ENCODE measurements at regions not wholly inside any gene's neighbourhood (a gene's known extent, or its start where the extent isn't known, plus 50 kb on each side); places are given as distances from the start of the nearest gene placed in this dataset.

DNA sequence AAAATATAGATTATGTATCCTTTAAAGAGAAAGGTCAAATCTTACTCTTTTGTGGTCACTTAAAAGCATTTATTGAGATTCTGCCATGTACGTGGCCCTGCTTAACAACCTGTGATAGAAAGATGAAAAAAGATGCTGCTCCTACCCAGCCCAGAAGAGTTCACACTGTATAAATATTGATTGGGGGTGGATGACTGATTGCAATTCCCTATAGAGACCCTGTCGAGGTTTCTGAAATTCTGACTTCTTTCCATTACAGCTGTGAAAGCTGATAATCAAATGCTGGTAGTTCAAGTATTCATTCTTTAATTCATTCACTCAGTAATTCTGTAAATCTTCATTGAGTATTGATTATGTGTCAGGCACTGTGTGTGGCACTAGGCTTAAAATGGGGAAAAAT is 114.1 kb upstream of the CHL1 start:
- Histone ChIP-seq H3K27me3 (no peaks in the 10 kb centered on the region), H3K9me3 (no peaks in the 10 kb centered on the region), H3K27ac (no peak overlapping the region), H3K4me3 (no peak overlapping the region), H3K4me1 (no peaks in the 10 kb centered on the region), H3K36me3 (no peaks in the 10 kb centered on the region)
- TF ChIP-seq, protein P1, sequence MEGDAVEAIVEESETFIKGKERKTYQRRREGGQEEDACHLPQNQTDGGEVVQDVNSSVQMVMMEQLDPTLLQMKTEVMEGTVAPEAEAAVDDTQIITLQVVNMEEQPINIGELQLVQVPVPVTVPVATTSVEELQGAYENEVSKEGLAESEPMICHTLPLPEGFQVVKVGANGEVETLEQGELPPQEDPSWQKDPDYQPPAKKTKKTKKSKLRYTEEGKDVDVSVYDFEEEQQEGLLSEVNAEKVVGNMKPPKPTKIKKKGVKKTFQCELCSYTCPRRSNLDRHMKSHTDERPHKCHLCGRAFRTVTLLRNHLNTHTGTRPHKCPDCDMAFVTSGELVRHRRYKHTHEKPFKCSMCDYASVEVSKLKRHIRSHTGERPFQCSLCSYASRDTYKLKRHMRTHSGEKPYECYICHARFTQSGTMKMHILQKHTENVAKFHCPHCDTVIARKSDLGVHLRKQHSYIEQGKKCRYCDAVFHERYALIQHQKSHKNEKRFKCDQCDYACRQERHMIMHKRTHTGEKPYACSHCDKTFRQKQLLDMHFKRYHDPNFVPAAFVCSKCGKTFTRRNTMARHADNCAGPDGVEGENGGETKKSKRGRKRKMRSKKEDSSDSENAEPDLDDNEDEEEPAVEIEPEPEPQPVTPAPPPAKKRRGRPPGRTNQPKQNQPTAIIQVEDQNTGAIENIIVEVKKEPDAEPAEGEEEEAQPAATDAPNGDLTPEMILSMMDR (IDR thresholded peaks at IDR 0.05): no peak
- TF ChIP-seq POLR2AphosphoS5 (IDR thresholded peaks at IDR 0.05) (no peak), POLR2A (IDR thresholded peaks at IDR 0.05) (no peak), EP300 (IDR thresholded peaks at IDR 0.05; ENCODE audit: low read depth) (no peak)
- 67 to 72% methylated on average over 2 of the region's 2 CpGs for WGBS, 2 donors (ENCODE audit: low coverage in 1 of 2)
- DNase-seq: no peak
- intact Hi-C loops (cut with DNase I; ENCODE audit: low total_unique reads): no loop called here
- in situ Hi-C loops (cut with MboI; ENCODE audit: low pct_ligation_motif_present in 1 of 4, low pct_unique_long_range_greater_than_20kb in 1 of 4, low sequenced_read_pairs in 3 of 4): no loop called here

- WGBS, 2 donors (ENCODE audit: low coverage in 1 of 2): 76 to 95% methylated on average over 2 of the region's 2 CpGs
- Histone ChIP-seq H3K9me3 (no peaks in the 10 kb centered on the region), H3K36me3 (no peaks in the 10 kb centered on the region), H3K27ac (no peak overlapping the region), H3K4me3 (no peak overlapping the region), H3K4me1 (no peaks in the 10 kb centered on the region), H3K27me3 (no peaks in the 10 kb centered on the region)
- DNase-seq: no peak
- TF ChIP-seq POLR2A (IDR thresholded peaks at IDR 0.05) (no peak), EP300 (IDR thresholded peaks at IDR 0.05; ENCODE audit: low read depth) (no peak), POLR2AphosphoS5 (IDR thresholded peaks at IDR 0.05) (no peak)
- TF ChIP-seq, protein P1 (IDR thresholded peaks at IDR 0.05): no peak
- intact Hi-C loops (cut with DNase I; ENCODE audit: low total_unique reads): no loop called here
- in situ Hi-C loops (cut with MboI; ENCODE audit: low pct_ligation_motif_present in 1 of 4, low pct_unique_long_range_greater_than_20kb in 1 of 4, low sequenced_read_pairs in 3 of 4): no loop called here
Observed at GRCh38 chr3:83096-83495, 113.5 kb upstream of the CHL1 start.

GRCh38 chr3:85180-85579 is 111.4 kb upstream of the CHL1 start:
- intact Hi-C loops (cut with DNase I; ENCODE audit: low total_unique reads) (no loop called here), in situ Hi-C loops (cut with MboI; ENCODE audit: low pct_ligation_motif_present in 1 of 4, low pct_unique_long_range_greater_than_20kb in 1 of 4, low sequenced_read_pairs in 3 of 4) (no loop called here)
- WGBS, 2 donors (ENCODE audit: low coverage in 1 of 2): 72 to 76% methylated on average over 2 of the region's 2 CpGs
- Histone ChIP-seq H3K27ac (no peak overlapping the region), H3K36me3 (no peaks in the 10 kb centered on the region), H3K4me3 (no peak overlapping the region), H3K4me1 (no peaks in the 10 kb centered on the region), H3K27me3 (no peaks in the 10 kb centered on the region), H3K9me3 (no peaks in the 10 kb centered on the region)
- DNase-seq: no peak
- TF ChIP-seq POLR2AphosphoS5 (IDR thresholded peaks at IDR 0.05) (no peak), EP300 (IDR thresholded peaks at IDR 0.05; ENCODE audit: low read depth) (no peak), POLR2A (IDR thresholded peaks at IDR 0.05) (no peak)
- TF ChIP-seq, protein P1 (IDR thresholded peaks at IDR 0.05): no peak

GRCh38 chr3:88267-88666 is 108.3 kb upstream of the CHL1 start:
- intact Hi-C loops (cut with DNase I; ENCODE audit: low total_unique reads): no loop called here
- in situ Hi-C loops (cut with MboI; ENCODE audit: low pct_ligation_motif_present in 1 of 4, low pct_unique_long_range_greater_than_20kb in 1 of 4, low sequenced_read_pairs in 3 of 4): no loop called here
- Histone ChIP-seq H3K9me3 (no peaks in the 10 kb centered on the region), H3K27ac (no peak overlapping the region), H3K27me3 (no peaks in the 10 kb centered on the region), H3K4me1 (no peaks in the 10 kb centered on the region), H3K36me3 (no peaks in the 10 kb centered on the region), H3K4me3 (no peak overlapping the region)
- no peak for TF ChIP-seq POLR2A (IDR thresholded peaks at IDR 0.05)
- TF ChIP-seq, protein P1 (IDR thresholded peaks at IDR 0.05): no peak
- TF ChIP-seq EP300 (IDR thresholded peaks at IDR 0.05; ENCODE audit: low read depth): no peak
- no peak for TF ChIP-seq POLR2AphosphoS5 (IDR thresholded peaks at IDR 0.05)
- 31 to 40% methylated on average over 1 of the region's 1 CpG for WGBS, 2 donors (ENCODE audit: low coverage in 1 of 2)
- no peak for DNase-seq
